WTC11 (cell line): ENCODE measurements at regions not wholly inside any gene's neighbourhood (a gene's known extent, or its start where the extent isn't known, plus 50 kb on each side); places are given as distances from the start of the nearest gene placed in this dataset.

Source experiments
- ATAC-seq: fragments of 200-7000 bp; cut with Tn5 transposase; 2 replicates; pipeline ENCODE4 v1.10.0; 2021; ENCODE audit warnings: mild to moderate bottlenecking, moderate library complexity
- CTCF ChIA-PET: fragments of 300-600 bp; sonication (Branson Sonifier 250); formaldehyde crosslinking; loops from one replicate; lab custom pipeline; 2021; ENCODE audit warnings: antibody characterized with exemption; lab: Charles Lee
- POLR2A ChIA-PET: fragments of 350-600 bp; sonication (Branson Sonifier 250); formaldehyde crosslinking; loops from one replicate; lab custom pipeline; 2021; ENCODE audit warnings: antibody characterized with exemption; lab: Charles Lee
- DNase-seq: peaks from one replicate; pipeline ENCODE4 v3.0.0; 2021; ENCODE audit warnings: low spot score
- H3K27ac Mint-ChIP-seq: 2 replicates; pipeline ENCODE4 v1.8.0; 2021; ENCODE audit warnings: mixed read lengths
- H3K27me3 Mint-ChIP-seq: 2 replicates; pipeline ENCODE4 v1.8.0; 2021; ENCODE audit warnings: low read depth, mild to moderate bottlenecking, moderate library complexity, mixed read lengths
- H3K36me3 Mint-ChIP-seq: 2 replicates; pipeline ENCODE4 v1.8.0; 2021; ENCODE audit warnings: mixed read lengths
- H3K4me1 Mint-ChIP-seq: 2 replicates; pipeline ENCODE4 v1.8.0; 2022; ENCODE audit warnings: mixed read lengths
- H3K4me3 Mint-ChIP-seq: 2 replicates; pipeline ENCODE4 v1.8.0; 2021; ENCODE audit warnings: mild to moderate bottlenecking, moderate library complexity, mixed read lengths
- H3K9me3 Mint-ChIP-seq: 2 replicates; pipeline ENCODE4 v1.8.0; 2021; ENCODE audit warnings: mixed read lengths
- AR ChIP-seq: fragments of 250-450 bp; sonication (Bioruptor Pico); IDR thresholded peaks from 2 replicates; pipeline ENCODE4 v1.9.0; 2021; ENCODE audit warnings: mild to moderate bottlenecking
- E2F5 ChIP-seq: sonication (generic); formaldehyde crosslinking; IDR thresholded peaks from 2 replicates; pipeline ENCODE4 v1.8.1; 2022; ENCODE audit warnings: mild to moderate bottlenecking, moderate library complexity, missing genetic modification reagents
- HMGA2 ChIP-seq: fragments of 250-450 bp; sonication (Bioruptor Pico); IDR thresholded peaks from 2 replicates; pipeline ENCODE4 v1.4.0; 2021; ENCODE audit warnings: mild to moderate bottlenecking, moderate library complexity
- MAX ChIP-seq: sonication (generic); formaldehyde crosslinking; IDR thresholded peaks from 2 replicates; pipeline ENCODE4 v1.8.0; 2022; ENCODE audit warnings: mild to moderate bottlenecking, missing genetic modification reagents
- MYBL2 ChIP-seq: sonication (generic); formaldehyde crosslinking; IDR thresholded peaks from 2 replicates; pipeline ENCODE4 v1.8.1; 2023; ENCODE audit warnings: mild to moderate bottlenecking, moderate library complexity, missing genetic modification reagents
- OVOL2 ChIP-seq: fragments of 250-450 bp; sonication (Bioruptor Pico); IDR thresholded peaks from 2 replicates; pipeline ENCODE4 v1.9.0; 2021; ENCODE audit warnings: mild to moderate bottlenecking, borderline replicate concordance
- PRDM15 ChIP-seq: sonication (generic); formaldehyde crosslinking; IDR thresholded peaks from 2 replicates; pipeline ENCODE4 v1.8.0; 2022; ENCODE audit warnings: missing genetic modification reagents
- SP1 ChIP-seq: sonication (generic); formaldehyde crosslinking; conservative IDR thresholded peaks from 2 replicates; pipeline ENCODE4 v1.8.1; 2022; ENCODE audit warnings: missing genetic modification reagents
- TCF7 ChIP-seq: sonication (generic); formaldehyde crosslinking; IDR thresholded peaks from 2 replicates; pipeline ENCODE4 v1.8.0; 2022; ENCODE audit warnings: mild to moderate bottlenecking, low read depth, missing genetic modification reagents, moderate library complexity
- ZNF416 ChIP-seq: fragments of 250-450 bp; sonication (Bioruptor Pico); IDR thresholded peaks from 2 replicates; pipeline ENCODE4 v1.9.0; 2021; ENCODE audit warnings: mild to moderate bottlenecking, inconsistent platforms
- ZNF512 ChIP-seq: sonication (generic); formaldehyde crosslinking; IDR thresholded peaks from 2 replicates; pipeline ENCODE4 v1.8.1; 2022; ENCODE audit warnings: missing genetic modification reagents, borderline replicate concordance
- ZNF532 ChIP-seq: fragments of 250-450 bp; sonication (Bioruptor Pico); IDR thresholded peaks from 2 replicates; pipeline ENCODE4 v1.9.0; 2021; ENCODE audit warnings: mild to moderate bottlenecking, borderline replicate concordance
- ZSCAN18 ChIP-seq: fragments of 250-450 bp; sonication (Bioruptor Pico); IDR thresholded peaks from 2 replicates; pipeline ENCODE4 v2.1.2; 2022; ENCODE audit warnings: mild to moderate bottlenecking, moderate library complexity

- Mint-ChIP-seq H3K4me1 (no peaks in the 10 kb centered on the region), H3K4me3 (no peak overlapping the region), H3K9me3 (peaks cover 28% of the 10 kb centered on the region), H3K27ac (no peak overlapping the region), H3K27me3 (no peaks in the 10 kb centered on the region), H3K36me3 (peaks cover 4% of the 10 kb centered on the region)
- TF ChIP-seq MAX (CRISPR knock-in tag) (no peak), OVOL2 (CRISPR knock-in tag) (no peak), ZNF512 (CRISPR knock-in tag) (no peak), AR (no peak), MYBL2 (no peak)
- POLR2A ChIA-PET: interaction anchor here (0.6 kb wide), 1 partner anchor 477 kb away, joined by 3 read pairs; no protein-coding TSS in a partner anchor
- ATAC-seq (no peak), DNase-seq (no peak)
- CTCF ChIA-PET: no interaction called here
Measured at GRCh38 chr22:47814474-47814873, 1052.0 kb downstream of the TBC1D22A start.

- H3K4me3 Mint-ChIP-seq: no peak overlapping the region
- no peaks in the 10 kb centered on the region; the same call in 1 of the 2 replicates for H3K27me3 Mint-ChIP-seq
- TF ChIP-seq HMGA2 (no peak), TCF7 (CRISPR knock-in tag) (no peak), ZNF532 (CRISPR knock-in tag) (no peak), ZSCAN18 (CRISPR knock-in tag) (no peak), PRDM15 (CRISPR knock-in tag) (no peak), E2F5 (CRISPR knock-in tag) (no peak), SP1 (CRISPR knock-in tag) (no peak), ZNF416 (CRISPR knock-in tag) (no peak)
- ChIA-PET CTCF (no interaction called here), POLR2A (no interaction called here)
- no peak for ATAC-seq
- no peak for DNase-seq
- H3K27ac Mint-ChIP-seq: no peak overlapping the region
- peaks cover 31% of the 10 kb centered on the region for H3K9me3 Mint-ChIP-seq
- peaks cover 4% of the 10 kb centered on the region for H3K36me3 Mint-ChIP-seq
- no peaks in the 10 kb centered on the region for H3K4me1 Mint-ChIP-seq
Measured at GRCh38 chr22:47813661-47814060, 1051.2 kb downstream of the TBC1D22A start.
